Astrocyte of the spinal cord (primary cell): ENCODE measurements at regions not wholly inside any gene's neighbourhood (a gene's known extent, or its start where the extent isn't known, plus 50 kb on each side); places are given as distances from the start of the nearest gene placed in this dataset.
"Not testable (repeated sequence)": the region's sequence is repeated elsewhere in the genome, so short reads cannot be mapped to it uniquely, and the experiment has no call there.

ENCODE experiments used
- DNase-seq: peaks from one replicate; pipeline ENCODE4 v3.0.0; 2011; ENCODE audit warnings: low read depth, low spot score
- H3K4me3 ChIP-seq: 2 replicates; pipeline ENCODE4 v1.5.1; 2011; ENCODE audit warnings: low read depth, mild to moderate bottlenecking, low read length, moderate library complexity
- CTCF ChIP-seq: IDR thresholded peaks from 2 replicates; pipeline ENCODE4 v1.5.1; 2012; ENCODE audit warnings: low read depth, mild to moderate bottlenecking, low read length, inconsistent platforms
- in situ Hi-C: cut with HindIII; loops from 2 replicates; pipeline ENCODE4 v1.10.0; 2017; ENCODE audit warnings: low sequenced_read_pairs

- no peak for DNase-seq
- no peak for TF ChIP-seq CTCF
- in situ Hi-C loops: no loop called here
- no peak overlapping the region for H3K4me3 ChIP-seq
These were observed 152.8 kb upstream of the KCNG1 start for GRCh38 chr20:51175724-51176123.

- no peak for TF ChIP-seq CTCF
- DNase-seq: no peak
- in situ Hi-C loops: no loop called here
- H3K4me3 ChIP-seq: no peak overlapping the region
These were observed 152.2 kb upstream of the KCNG1 start for GRCh38 chr20:51175156-51175555.

- no peak for TF ChIP-seq CTCF
- no peak for DNase-seq
- in situ Hi-C loops: no loop called here
- H3K4me3 ChIP-seq: no peak overlapping the region
These were observed 151.6 kb upstream of the KCNG1 start for GRCh38 chr20:51174536-51174935.

- in situ Hi-C loops: no loop called here
- H3K4me3 ChIP-seq: no peak overlapping the region
- no peak for TF ChIP-seq CTCF
- DNase-seq: no peak
These were observed 149.9 kb upstream of the KCNG1 start for GRCh38 chr20:51172558-51173428.

GRCh38 chr20:51171141-51171540, 148.2 kb upstream of the KCNG1 start:
- no peak for DNase-seq
- TF ChIP-seq CTCF: no peak
- H3K4me3 ChIP-seq: no peak overlapping the region
- in situ Hi-C loops: no loop called here

GRCh38 chr20:51169813-51170212, 146.9 kb upstream of the KCNG1 start:
- H3K4me3 ChIP-seq: no peak overlapping the region
- DNase-seq: no peak
- in situ Hi-C loops: no loop called here
- TF ChIP-seq CTCF: no peak

- DNase-seq, H3K4me3 ChIP-seq, in situ Hi-C loops: not testable (repeated sequence)
These were observed 145.0 kb upstream of the KCNG1 start for GRCh38 chr20:51167911-51168310.
